PC-9 (cell line): ENCODE measurements at regions not wholly inside any gene's neighbourhood (a gene's known extent, or its start where the extent isn't known, plus 50 kb on each side); places are given as distances from the start of the nearest gene placed in this dataset.

ENCODE experiments used
- BruUV-seq: library from RNA; stranded (reverse); fragments of 400-500 nt; replicated peaks from 2 replicates; lab custom pipeline; 2021; lab: Mats Ljungman, UMichigan
- CTCF ChIA-PET: fragments of 300-600 bp; sonication (Branson Sonifier 250); formaldehyde crosslinking; loops from one replicate; lab custom pipeline; 2022; ENCODE audit warnings: antibody characterized with exemption; lab: Charles Lee
- POLR2A ChIA-PET: fragments of 300-600 bp; sonication (Branson Sonifier 250); formaldehyde crosslinking; loops from one replicate; lab custom pipeline; 2022; ENCODE audit warnings: antibody characterized with exemption; ENCODE audit not compliant: unreplicated experiment; lab: Charles Lee
- DNase-seq, 2 experiments: peaks; one replicate each; pipeline versions ENCODE4 v3.0.0 to v3.0.0-alpha.2; 2015 to 2022; ENCODE audit warnings: mixed read lengths in 1 of 2
- H2AFZ ChIP-seq: fragments of 200-600 bp; sonication (generic); 2 replicates; pipeline ENCODE4 v1.8.1; 2017; ENCODE audit warnings: antibody characterized with exemption
- H3F3A ChIP-seq: fragments of 200-600 bp; sonication (generic); 2 replicates; pipeline ENCODE4 v1.8.1; 2017; ENCODE audit warnings: antibody characterized with exemption, mild to moderate bottlenecking, low read depth; ENCODE audit not compliant: insufficient read depth
- H3K27ac ChIP-seq: fragments of 200-600 bp; sonication (generic); 2 replicates; pipeline ENCODE4 v1.6.1; 2016; ENCODE audit warnings: mixed run types
- H3K27me3 ChIP-seq: fragments of 200-600 bp; sonication (generic); 2 replicates; pipeline ENCODE4 v1.6.1; 2016; ENCODE audit warnings: low read depth, mixed run types; ENCODE audit not compliant: insufficient read depth
- H3K36me3 ChIP-seq: fragments of 200-600 bp; sonication (generic); 2 replicates; pipeline ENCODE4 v1.6.1; 2016; ENCODE audit warnings: low read depth, mixed run types
- H3K4me1 ChIP-seq: fragments of 200-600 bp; sonication (generic); replicated peaks from 2 replicates; pipeline ENCODE4 v1.6.1; 2016; ENCODE audit warnings: mixed run types; ENCODE audit not compliant: insufficient read depth
- H3K4me2 ChIP-seq: fragments of 200-600 bp; sonication (generic); 2 replicates; pipeline ENCODE4 v1.6.1; 2017; ENCODE audit warnings: mixed run types
- H3K4me3 ChIP-seq: fragments of 200-600 bp; sonication (generic); 2 replicates; pipeline ENCODE4 v1.6.1; 2016; ENCODE audit warnings: mixed run types
- H3K79me2 ChIP-seq: fragments of 200-600 bp; sonication (generic); 2 replicates; pipeline ENCODE4 v1.6.1; 2017; ENCODE audit warnings: low read depth, mixed run types
- H3K9me2 ChIP-seq: fragments of 200-600 bp; sonication (generic); 2 replicates; pipeline ENCODE4 v1.8.1; 2017; ENCODE audit warnings: mild to moderate bottlenecking; ENCODE audit not compliant: insufficient read depth
- H3K9me3 ChIP-seq: fragments of 200-600 bp; sonication (generic); 2 replicates; pipeline ENCODE4 v1.8.1; 2016; ENCODE audit warnings: low read depth; ENCODE audit not compliant: insufficient read depth
- H4K20me1 ChIP-seq: fragments of 200-600 bp; sonication (generic); 2 replicates; pipeline ENCODE4 v1.8.1; 2017; ENCODE audit not compliant: insufficient read depth
- EZH2 ChIP-seq: fragments of 200-600 bp; sonication (generic); IDR thresholded peaks from 2 replicates; pipeline ENCODE4 v1.8.0; 2017; ENCODE audit warnings: antibody characterized with exemption, low read depth
- intact Hi-C: fragments of 100-400 bp; cut with micrococcal nuclease; formaldehyde crosslinking; loops from one replicate; pipeline ENCODE4 v1.10.0; 2022; ENCODE audit not compliant: unreplicated experiment
- TF ChIP-seq, protein P1 (sequence below): fragments of 200-600 bp; sonication (generic); conservative IDR thresholded peaks from 2 replicates; pipeline ENCODE4 v1.6.1; 2017; ENCODE audit warnings: mixed run types, antibody characterized with exemption, mild to moderate bottlenecking, moderate library complexity

DNA sequence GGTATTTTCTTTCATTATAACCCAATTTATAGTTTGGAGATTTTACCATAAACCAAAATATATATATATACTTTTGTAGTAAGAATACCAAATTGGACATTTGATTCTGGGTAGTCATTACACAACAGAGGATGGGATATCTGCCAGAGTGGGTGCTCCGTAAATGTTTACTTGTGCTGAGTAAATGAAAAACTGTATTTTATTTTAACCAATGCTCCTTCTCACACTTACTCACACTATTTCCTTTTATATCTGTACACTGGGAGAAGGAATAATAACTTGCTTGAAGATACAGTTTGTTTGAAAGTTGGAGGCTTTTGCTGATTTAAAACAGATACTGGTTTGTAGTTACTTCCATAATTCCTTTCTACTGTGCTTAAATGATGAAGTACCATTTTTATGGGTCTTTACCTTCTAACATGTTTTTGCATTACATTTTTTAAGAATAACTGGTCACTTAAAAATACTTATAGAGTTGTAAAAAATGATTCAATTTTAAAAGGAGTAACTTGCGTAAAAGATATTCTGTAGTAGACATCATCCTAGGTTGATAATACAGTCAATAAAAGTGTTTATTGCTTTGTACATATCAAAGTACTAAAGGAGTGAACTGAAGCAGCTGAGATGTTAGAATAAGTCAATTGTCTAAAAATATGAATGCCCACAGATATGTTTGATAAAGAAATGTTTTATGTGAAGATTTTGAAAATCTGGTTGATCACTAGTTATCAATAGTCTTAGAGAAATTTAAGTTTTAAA is 411.7 kb downstream of the UTRN start:
- ChIA-PET CTCF (no interaction called here), POLR2A (no interaction called here)
- TF ChIP-seq EZH2, result no peak
- TF ChIP-seq, protein P1, sequence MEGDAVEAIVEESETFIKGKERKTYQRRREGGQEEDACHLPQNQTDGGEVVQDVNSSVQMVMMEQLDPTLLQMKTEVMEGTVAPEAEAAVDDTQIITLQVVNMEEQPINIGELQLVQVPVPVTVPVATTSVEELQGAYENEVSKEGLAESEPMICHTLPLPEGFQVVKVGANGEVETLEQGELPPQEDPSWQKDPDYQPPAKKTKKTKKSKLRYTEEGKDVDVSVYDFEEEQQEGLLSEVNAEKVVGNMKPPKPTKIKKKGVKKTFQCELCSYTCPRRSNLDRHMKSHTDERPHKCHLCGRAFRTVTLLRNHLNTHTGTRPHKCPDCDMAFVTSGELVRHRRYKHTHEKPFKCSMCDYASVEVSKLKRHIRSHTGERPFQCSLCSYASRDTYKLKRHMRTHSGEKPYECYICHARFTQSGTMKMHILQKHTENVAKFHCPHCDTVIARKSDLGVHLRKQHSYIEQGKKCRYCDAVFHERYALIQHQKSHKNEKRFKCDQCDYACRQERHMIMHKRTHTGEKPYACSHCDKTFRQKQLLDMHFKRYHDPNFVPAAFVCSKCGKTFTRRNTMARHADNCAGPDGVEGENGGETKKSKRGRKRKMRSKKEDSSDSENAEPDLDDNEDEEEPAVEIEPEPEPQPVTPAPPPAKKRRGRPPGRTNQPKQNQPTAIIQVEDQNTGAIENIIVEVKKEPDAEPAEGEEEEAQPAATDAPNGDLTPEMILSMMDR, result no peak
- Histone ChIP-seq H3K36me3 (no peaks in the 10 kb centered on the region), H3K79me2 (no peaks in the 10 kb centered on the region), H2AFZ (no peak overlapping the region), H3K27me3 (no peaks in the 10 kb centered on the region), H3K27ac (no peak overlapping the region), H4K20me1 (no peaks in the 10 kb centered on the region), H3K9me3 (peaks cover 3% of the 10 kb centered on the region; the same call in 1 of the 2 replicates), H3K4me2 (no peak overlapping the region), H3F3A (no peaks in the 10 kb centered on the region), H3K4me3 (no peak overlapping the region), H3K9me2 (no peaks in the 10 kb centered on the region), H3K4me1 (no peaks in the 10 kb centered on the region)
- intact Hi-C loops, result no loop called here
- DNase-seq, result no peak
- no TSS peak for BruUV-seq

DNA sequence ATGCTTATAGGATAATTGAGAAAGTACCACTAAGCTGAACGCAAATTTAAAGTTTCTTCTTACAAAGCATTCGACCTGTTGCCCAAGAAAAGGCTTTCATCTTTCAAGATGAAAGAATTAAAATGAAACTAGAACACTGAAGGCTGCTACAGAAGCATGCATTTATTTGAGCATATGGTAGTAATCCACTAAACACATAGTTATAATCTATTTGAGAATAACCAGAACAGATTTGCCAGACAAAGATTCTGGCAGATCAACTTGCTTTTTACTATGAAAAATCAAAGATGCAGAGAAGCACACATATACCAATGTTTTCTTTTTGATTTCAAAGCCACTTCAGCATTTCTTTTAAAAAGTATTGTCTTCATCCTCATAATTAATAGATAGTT is 412.2 kb downstream of the UTRN start:
- no peak for DNase-seq
- Histone ChIP-seq H3K36me3 (no peaks in the 10 kb centered on the region), H3K4me2 (no peak overlapping the region), H3K9me2 (no peaks in the 10 kb centered on the region), H3K27ac (no peak overlapping the region), H3F3A (no peaks in the 10 kb centered on the region), H3K79me2 (no peaks in the 10 kb centered on the region), H4K20me1 (no peaks in the 10 kb centered on the region), H3K27me3 (no peaks in the 10 kb centered on the region), H3K4me3 (no peak overlapping the region), H2AFZ (no peak overlapping the region), H3K4me1 (no peaks in the 10 kb centered on the region), H3K9me3 (no peaks in the 10 kb centered on the region)
- ChIA-PET CTCF (no interaction called here), POLR2A (no interaction called here)
- TF ChIP-seq, protein P1, result no peak
- TF ChIP-seq EZH2, result no peak
- no TSS peak for BruUV-seq
- intact Hi-C loops, result no loop called here

DNA sequence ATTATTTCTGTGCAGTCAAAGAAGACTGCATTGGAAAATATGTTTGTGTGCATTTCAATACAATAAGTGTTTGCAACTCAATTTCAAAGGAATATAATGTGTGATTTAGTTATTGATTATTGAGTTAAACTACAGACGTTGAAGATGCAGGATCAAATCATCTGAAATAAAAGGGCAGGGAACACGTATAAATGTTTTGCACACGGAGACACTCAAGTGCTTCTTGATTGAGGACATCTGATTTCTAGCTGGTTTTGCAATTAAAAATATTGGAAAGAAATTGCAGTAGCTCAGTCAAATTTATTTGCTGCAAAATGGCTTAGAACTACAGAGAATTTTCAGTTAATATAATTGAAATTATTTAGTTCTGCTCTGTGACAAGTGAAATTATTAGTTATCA is 412.7 kb downstream of the UTRN start:
- no peaks in the 10 kb centered on the region for H3K36me3 ChIP-seq
- no TSS peak for BruUV-seq
- H3K27me3 ChIP-seq, result no peaks in the 10 kb centered on the region
- no peaks in the 10 kb centered on the region for H3K9me3 ChIP-seq
- no peak overlapping the region for H3K27ac ChIP-seq
- H3K9me2 ChIP-seq, result no peaks in the 10 kb centered on the region
- no peak overlapping the region for H3K4me2 ChIP-seq
- H3F3A ChIP-seq, result no peaks in the 10 kb centered on the region
- H3K4me1 ChIP-seq, result no peaks in the 10 kb centered on the region
- no peaks in the 10 kb centered on the region for H3K79me2 ChIP-seq
- no peaks in the 10 kb centered on the region for H4K20me1 ChIP-seq
- ChIA-PET CTCF (no interaction called here), POLR2A (no interaction called here)
- H2AFZ ChIP-seq, result no peak overlapping the region
- DNase-seq, result no peak
- H3K4me3 ChIP-seq, result no peak overlapping the region
- intact Hi-C loops, result no loop called here
- no peak for TF ChIP-seq EZH2

DNA sequence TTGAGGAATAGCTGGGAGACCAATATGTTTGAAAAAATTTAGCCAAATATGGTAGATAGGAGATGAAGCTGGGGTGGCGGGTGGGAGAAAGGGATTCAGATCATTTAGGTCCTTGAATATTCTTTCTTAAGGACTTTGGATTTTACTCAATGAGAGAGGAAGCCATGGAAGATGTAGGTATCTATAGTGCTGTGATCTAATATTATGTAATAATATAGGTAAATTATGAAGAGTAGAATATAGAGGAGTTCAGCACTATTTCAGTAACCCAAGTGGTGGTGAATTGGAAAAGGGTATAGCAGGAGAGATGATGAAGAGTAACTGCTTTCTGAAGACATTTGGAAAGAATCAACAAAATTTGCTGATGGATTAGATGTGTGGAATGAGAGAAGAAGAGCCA is 417.6 kb downstream of the UTRN start:
- ChIA-PET POLR2A (no interaction called here), CTCF (no interaction called here)
- no peak for TF ChIP-seq EZH2
- TF ChIP-seq, protein P1, result no peak
- H3K36me3 ChIP-seq, result 0 out of 2 replicates have a peak, but pooled peaks cover 3% of the 10 kb centered on the region
- H3K4me3 ChIP-seq, result no peak overlapping the region
- no peaks in the 10 kb centered on the region for H3K9me3 ChIP-seq
- H3F3A ChIP-seq, result no peaks in the 10 kb centered on the region; the same call in 1 of the 2 replicates
- no peak overlapping the region for H2AFZ ChIP-seq
- no peak overlapping the region for H3K27ac ChIP-seq
- no TSS peak for BruUV-seq
- no peaks in the 10 kb centered on the region for H3K4me1 ChIP-seq
- H3K4me2 ChIP-seq, result no peak overlapping the region
- H3K27me3 ChIP-seq, result no peaks in the 10 kb centered on the region
- intact Hi-C loops, result no loop called here
- no peaks in the 10 kb centered on the region for H3K9me2 ChIP-seq
- H3K79me2 ChIP-seq, result no peaks in the 10 kb centered on the region
- DNase-seq, result no peak
- no peaks in the 10 kb centered on the region for H4K20me1 ChIP-seq
